Sciatic nerve (tissue), 2 donors: ENCODE measurements at regions not wholly inside any gene's neighbourhood (a gene's known extent, or its start where the extent isn't known, plus 50 kb on each side); places are given as distances from the start of the nearest gene placed in this dataset.

ENCODE experiments used
- ATAC-seq: fragments of 200-7000 bp; cut with Tn5 transposase; one replicate; pipeline ENCODE4 v1.9.1; 2020; ENCODE audit warnings: mild to moderate bottlenecking, moderate library complexity
- DNase-seq: peaks from one replicate; pipeline ENCODE4 v3.0.0-alpha.2; 2020; ENCODE audit warnings: low spot score
- intact Hi-C: fragments of 100-400 bp; cut with DNase I; formaldehyde crosslinking; loops from one replicate; pipeline ENCODE4 v1.14.2; 2022
- donor health status: DM: no; HTN: no; CAD: no.
- donor health status: DM: no; HTN: no; CAD: no.

DNA sequence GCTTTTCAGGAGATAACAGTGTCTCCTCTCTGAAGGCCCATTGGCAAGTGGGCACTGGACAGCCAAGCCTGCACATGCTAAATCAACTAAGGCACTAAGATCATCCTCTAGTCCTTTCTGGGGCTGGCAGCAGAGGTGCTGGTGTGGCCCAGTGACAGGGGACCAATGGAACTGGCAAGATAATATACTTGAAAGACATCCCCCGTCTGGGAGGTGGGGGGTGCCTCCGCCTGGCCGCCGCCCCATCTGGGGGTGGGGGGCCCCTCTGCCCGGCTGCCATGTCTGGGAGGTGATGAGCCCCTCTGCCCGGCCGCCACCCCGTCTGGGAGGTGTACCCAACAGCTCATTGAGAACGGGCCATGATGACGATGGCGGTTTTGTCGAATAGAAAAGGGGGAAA, 223.3 kb downstream of the UNC5CL start:
- ATAC-seq: no peak
- intact Hi-C loops: no loop called here
- no peak for DNase-seq

DNA sequence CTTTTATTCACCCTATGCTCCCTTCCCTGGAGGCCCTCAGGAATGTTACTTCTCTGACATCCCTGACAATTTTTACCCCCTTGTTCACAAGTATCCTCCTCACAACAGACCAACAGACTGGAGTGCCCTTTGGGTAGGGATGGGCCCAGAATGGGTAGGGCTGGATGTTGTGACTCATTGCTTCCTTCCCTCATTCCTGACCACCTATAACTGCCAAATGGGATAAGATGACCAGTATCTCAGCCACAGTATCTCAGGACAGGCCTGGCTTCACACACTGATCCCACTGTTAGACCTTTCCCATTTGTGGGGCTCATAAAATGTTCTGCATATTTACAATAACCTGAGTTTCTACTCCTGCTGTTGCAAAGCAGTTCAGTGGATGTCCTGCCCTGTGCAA, 223.0 kb upstream of the LRFN2 start:
- DNase-seq (no peak), ATAC-seq (no peak)
- intact Hi-C loops: no loop called here

DNA sequence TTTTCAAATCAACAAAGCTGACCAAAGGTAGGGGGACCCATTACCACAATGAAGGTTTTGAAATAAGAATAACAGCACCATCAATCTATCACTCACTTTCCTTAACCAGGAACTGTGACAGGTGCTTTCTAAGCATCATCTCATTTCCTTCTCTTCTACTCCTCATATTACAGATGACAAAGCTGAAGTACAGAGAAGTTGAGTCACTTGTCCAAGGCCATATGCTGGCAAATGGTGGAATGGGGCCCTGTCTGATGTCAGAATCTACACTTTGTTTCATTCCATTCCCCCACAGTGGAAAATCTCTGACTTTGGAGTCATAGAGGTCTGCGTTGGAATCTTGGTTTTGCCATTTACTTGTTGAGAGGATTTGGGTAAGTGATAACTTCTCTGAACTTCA, 222.5 kb upstream of the LRFN2 start:
- DNase-seq: no peak
- no peak for ATAC-seq
- intact Hi-C loops: no loop called here

GRCh38 chr6:40807484-40807883, 220.3 kb upstream of the LRFN2 start:
- no peak for ATAC-seq
- no peak for DNase-seq
- intact Hi-C loops: no loop called here

DNA sequence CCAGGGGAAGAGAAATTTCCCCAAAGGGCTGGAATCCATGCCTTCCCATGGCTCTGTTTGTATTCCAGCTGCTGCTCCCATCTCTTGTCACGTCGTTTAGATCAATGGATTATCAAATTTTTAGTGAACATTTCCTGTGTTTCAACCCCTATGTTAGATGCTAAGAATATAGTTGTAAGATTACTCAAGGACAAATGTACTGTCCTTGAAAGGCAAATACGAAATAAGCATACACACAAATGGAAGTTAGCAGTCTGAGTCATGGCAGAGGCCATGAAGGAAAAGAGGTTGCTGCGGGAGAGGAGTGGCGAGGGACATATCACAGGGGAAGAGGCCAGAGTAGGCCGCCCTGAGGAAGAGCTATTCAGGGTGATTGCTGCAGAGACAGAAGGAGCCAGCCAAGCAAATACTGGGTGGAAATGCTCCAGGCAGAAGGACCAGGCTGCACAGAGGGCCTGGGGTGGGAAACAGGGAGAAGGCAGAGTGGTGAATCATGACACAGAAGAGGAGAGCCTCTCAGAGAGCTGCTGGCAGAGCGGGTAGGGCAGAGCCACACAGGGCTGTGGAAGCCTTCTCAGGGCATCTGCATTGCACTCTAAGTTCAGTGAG, 219.2 kb upstream of the LRFN2 start:
- intact Hi-C loops: no loop called here
- DNase-seq: no peak
- ATAC-seq: no peak

DNA sequence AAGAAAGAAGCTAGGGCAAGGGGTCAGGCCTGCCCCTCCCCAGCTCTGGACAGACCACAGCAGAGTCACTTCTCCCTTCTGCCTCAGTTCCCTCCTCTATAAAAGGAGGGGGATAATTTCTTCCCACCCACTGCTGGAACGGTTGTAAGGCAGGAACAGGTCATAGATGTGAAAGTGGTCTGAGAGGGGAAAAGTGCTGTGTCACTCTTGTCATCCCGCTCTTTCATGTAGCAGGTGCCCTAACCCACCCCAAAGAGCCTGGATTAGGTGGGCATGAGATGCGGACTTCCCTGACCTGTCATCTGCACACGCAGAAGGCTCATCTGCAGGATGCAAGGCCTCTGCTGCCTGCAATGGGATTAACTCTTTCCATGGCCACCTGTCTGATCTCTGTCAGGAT, 218.2 kb upstream of the LRFN2 start:
- no peak for DNase-seq
- intact Hi-C loops: no loop called here
- no peak for ATAC-seq

DNA sequence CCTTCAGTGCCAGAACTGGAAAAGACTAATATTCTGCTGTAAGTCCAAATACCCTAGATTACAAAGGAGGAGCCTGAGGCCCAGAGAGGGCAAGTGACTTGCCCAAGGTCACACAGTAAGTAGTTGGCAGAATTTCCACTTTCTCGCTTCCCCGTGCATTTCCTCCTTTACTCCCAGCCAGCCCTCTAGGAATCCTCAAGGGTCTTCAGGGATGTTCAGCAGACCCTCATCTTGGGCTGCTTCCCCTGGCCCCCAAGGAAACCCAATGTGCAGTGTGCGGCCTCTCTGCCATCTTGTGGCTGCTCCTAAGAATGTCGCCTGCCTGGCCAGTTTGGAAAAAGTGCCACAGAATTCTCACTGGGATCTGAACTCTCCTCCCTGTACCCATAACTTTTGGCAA, 217.7 kb upstream of the LRFN2 start:
- no peak for ATAC-seq
- intact Hi-C loops: no loop called here
- no peak for DNase-seq

- no peak for DNase-seq
- ATAC-seq: no peak
- intact Hi-C loops: no loop called here
Observed at GRCh38 chr6:40803897-40804702, 216.9 kb upstream of the LRFN2 start.

- DNase-seq: no peak
- ATAC-seq: no peak
- intact Hi-C loops: no loop called here
Observed at GRCh38 chr6:40802481-40802880, 215.3 kb upstream of the LRFN2 start.

DNA sequence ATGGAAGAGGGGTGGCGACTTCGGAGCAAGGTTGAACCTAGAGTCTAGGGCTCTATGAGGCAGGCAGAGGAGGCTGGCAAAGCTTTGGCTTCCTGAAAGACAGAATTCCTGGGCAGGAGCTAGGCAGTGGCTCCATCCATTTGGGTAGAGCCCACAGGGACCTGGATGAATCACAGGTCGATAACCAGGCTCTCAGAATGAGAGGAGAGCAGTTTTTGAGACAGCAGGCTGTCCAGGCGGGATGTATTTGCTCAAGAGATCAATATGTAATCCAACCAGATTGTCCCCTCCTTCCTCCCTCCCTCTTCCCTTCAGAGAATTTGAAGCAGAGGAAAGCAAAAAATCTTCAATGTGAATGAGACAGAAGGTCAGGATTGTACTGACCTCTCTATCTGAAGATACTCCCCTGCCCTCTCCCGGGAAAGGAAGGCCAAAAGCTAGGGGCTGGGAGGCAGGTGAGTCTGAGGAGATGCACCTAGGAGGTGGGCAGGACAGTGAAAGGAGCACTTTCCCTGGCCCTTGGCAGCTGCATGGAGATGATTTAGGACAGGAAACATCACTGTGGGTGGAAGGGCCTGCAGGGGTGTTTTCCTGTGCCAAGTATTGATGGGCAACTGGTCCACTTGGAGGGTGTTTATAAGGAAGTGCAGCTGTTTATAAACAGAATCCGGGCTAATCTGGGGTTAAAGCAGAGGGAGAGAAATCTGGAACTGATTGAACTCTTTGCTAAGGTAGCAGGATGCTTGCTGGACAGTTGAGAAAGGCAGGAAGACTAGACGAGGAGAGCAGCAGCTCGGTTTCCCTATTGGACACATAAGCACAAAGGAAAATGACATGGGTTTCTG, 212.4 kb upstream of the LRFN2 start:
- intact Hi-C loops: no loop called here
- ATAC-seq (no peak), DNase-seq (no peak)

DNA sequence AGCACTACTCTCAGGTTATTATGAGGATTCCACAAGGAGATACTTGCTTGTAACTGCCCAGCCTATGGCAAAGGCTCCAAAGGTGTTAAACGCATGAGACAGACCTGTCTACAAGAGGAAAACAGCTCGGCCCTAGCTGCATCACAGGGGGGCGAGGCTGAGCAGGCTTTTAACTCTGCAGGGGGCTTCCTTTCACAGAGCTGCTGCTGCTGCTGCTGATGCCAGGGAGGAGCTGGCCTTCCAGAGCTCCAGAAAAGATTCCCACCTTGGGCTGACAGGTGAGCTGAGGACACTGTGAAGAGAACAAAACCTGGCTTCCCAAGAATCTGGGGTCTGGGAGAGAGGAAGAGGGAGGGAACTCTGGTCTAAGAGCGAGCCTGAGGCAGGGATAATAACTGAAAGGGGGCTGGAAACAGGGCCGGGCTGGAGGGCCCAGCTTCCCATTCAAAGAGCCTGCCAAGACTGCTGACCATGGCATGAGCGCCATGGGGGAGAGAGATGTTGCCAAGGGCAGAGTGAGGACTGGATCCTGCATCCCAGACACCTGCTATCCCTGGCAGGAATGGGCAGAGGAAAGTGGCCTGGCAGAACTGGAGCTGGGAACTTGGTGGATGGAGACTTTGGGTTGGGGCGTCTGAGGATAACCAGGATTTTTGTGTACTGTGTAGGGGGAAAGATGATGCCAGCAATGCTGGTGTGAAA, 211.1 kb upstream of the LRFN2 start:
- intact Hi-C loops: no loop called here

DNA sequence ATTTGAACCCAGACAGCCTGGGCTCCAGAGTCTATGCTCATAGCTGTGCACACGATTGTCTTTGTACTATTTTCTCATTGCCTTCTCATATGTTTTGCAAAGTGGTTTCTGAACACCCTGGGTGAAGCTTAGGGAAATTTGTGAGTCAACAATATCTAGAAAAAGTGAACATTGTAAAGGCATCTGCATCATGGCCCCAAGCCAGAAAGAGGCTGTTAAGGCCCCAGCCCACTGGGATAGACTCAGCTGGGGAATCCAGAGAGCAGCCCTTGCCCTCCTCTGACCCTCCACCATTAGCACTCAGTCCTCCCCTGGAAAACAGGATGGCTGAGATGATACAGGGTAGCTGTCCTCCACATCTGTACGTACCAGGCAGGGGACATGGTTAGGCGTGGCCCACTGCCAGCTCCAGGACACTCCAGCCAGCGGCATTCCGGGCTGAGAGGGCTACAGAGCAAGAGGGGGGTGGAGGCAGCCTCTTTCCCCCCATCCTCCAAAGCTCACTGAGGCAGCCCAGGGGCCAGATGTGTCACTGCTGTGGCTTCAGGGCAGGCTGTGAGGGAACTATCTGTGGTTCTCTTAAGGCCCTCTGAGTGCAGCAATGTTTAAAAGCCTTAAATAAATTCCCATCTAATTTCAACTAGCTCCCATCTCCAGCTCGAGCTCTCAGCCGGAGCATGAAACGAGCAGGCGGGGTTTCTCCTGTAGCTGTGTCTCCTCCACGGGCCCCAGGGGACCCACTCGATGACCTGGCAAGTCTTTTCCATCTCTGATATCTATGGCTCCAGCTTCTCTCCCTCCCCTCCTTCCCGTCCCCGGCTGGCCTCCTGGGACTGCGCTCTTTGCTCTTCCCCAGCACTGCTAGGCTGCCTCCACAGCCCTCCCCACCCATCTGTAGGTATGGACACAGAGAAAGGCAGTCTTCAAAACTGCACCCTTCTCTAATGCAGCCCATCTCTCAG, 209.4 kb upstream of the LRFN2 start:
- intact Hi-C loops: no loop called here
- ATAC-seq (peak; percentile 28), DNase-seq (no peak)

More for the DNA sequence above, 211.1 kb upstream of the LRFN2 start:
- ATAC-seq (no peak), DNase-seq (no peak)

GRCh38 chr6:40794586-40794985, 207.4 kb upstream of the LRFN2 start:
- intact Hi-C loops: no loop called here

GRCh38 chr6:40792183-40792582, 205.0 kb upstream of the LRFN2 start:
- ATAC-seq (no peak), DNase-seq (no peak)
- intact Hi-C loops: no loop called here

More at GRCh38 chr6:40794586-40794985, 207.4 kb upstream of the LRFN2 start:
- DNase-seq (no peak), ATAC-seq (no peak)

GRCh38 chr6:40791004-40791403, 203.8 kb upstream of the LRFN2 start:
- intact Hi-C loops: no loop called here
- no peak for DNase-seq
- no peak for ATAC-seq

DNA sequence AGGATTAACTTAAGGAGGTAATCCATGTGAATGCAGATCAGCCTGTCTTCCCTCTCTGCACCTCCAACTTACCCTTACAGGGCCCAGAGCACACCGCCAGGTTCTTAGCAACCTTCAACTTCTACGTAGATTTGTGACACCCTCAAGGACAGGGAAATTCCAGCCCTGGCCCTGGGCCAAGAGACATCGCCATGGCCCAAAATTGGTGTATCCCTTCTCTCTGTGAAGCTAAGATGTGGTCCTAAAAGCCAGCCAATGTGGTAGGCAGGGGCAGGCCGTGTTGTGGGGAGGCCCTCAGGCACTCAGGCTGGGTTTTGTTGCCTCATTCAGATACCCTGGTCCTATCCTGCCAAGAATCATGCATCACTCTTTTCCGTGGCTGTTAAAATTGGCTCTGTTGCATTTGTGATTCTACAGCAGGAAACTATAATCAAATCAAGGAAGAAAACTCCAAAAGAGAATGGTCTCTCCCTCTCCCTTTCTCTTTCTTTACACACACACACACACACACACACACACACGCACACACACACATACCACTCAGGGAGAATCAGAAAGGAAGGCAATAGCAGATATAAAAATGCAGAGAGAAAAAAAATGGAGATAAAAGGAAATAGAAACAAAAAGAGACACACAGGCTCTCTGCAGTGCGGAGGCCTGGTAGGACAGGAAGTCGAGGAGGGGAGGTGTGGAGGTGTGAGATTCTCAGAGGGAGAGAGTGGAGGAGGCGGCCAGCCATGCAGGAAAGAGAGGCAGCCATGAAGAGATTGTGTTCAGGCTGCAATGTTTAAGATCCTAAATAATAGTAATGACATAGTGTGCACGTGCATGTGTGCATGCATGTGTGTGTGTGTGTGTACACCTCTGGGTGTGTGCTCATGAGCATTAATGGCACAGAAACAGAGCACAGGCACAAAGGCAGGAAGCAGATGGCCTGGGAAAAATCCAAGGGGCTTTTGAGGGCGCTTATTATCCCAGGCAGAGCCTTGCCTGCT, 201.8 kb upstream of the LRFN2 start:
- intact Hi-C loops: no loop called here

GRCh38 chr6:40782355-40782754, 195.2 kb upstream of the LRFN2 start:
- intact Hi-C loops: no loop called here
- no peak for ATAC-seq
- DNase-seq: no peak

More for the DNA sequence above, 201.8 kb upstream of the LRFN2 start:
- no peak for DNase-seq
- no peak for ATAC-seq
